Trophoblast cell (in vitro differentiated cells and primary cell): ENCODE measurements at regions not wholly inside any gene's neighbourhood (a gene's known extent, or its start where the extent isn't known, plus 50 kb on each side); places are given as distances from the start of the nearest gene placed in this dataset.
A peak's percentile ranks its signal among the peaks of the same experiment; 100 is the strongest.

Source experiments
- DNase-seq, 2 donors: peaks; one replicate each; pipeline ENCODE4 v3.0.0-alpha.2; 2016
- H2AFZ ChIP-seq: 2 replicates; pipeline ENCODE4 v1.6.1; 2013; ENCODE audit warnings: low read length, moderate library complexity, mild to moderate bottlenecking; ENCODE audit not compliant: insufficient read depth, poor library complexity
- H2AK5ac ChIP-seq: 2 replicates; pipeline ENCODE4 v1.6.1; 2013; ENCODE audit warnings: mild to moderate bottlenecking, low read length
- H2BK120ac ChIP-seq: 2 replicates; pipeline ENCODE4 v1.6.1; 2013; ENCODE audit warnings: low read length, mild to moderate bottlenecking, moderate library complexity; ENCODE audit not compliant: insufficient read depth, poor library complexity
- H2BK12ac ChIP-seq: 2 replicates; pipeline ENCODE4 v1.6.1; 2013; ENCODE audit warnings: mild to moderate bottlenecking, low read length, moderate library complexity
- H2BK5ac ChIP-seq: 2 replicates; pipeline ENCODE4 v1.6.1; 2013; ENCODE audit warnings: low read length, low read depth, moderate library complexity, mild to moderate bottlenecking; ENCODE audit not compliant: poor library complexity
- H3K14ac ChIP-seq: 2 replicates; pipeline ENCODE4 v1.6.1; 2013; ENCODE audit warnings: mild to moderate bottlenecking, low read length
- H3K18ac ChIP-seq: 2 replicates; pipeline ENCODE4 v1.6.1; 2013; ENCODE audit warnings: mild to moderate bottlenecking, low read length
- H3K23ac ChIP-seq: 2 replicates; pipeline ENCODE4 v1.6.1; 2013; ENCODE audit warnings: low read length
- H3K27ac ChIP-seq: 2 replicates; pipeline ENCODE4 v1.5.1; 2013; ENCODE audit warnings: low read depth, mild to moderate bottlenecking, inconsistent platforms, low read length, moderate library complexity
- H3K27me3 ChIP-seq: 2 replicates; pipeline ENCODE4 v1.6.1; 2013; ENCODE audit warnings: inconsistent platforms, mild to moderate bottlenecking, low read length, moderate library complexity; ENCODE audit not compliant: insufficient read depth
- H3K36me3 ChIP-seq, 2 experiments: 1 replicate in 1 of 2; 2 replicates in 1 of 2; pipeline ENCODE4 v1.6.1; 2013; ENCODE audit warnings: low read length in 2 of 2, mild to moderate bottlenecking in 2 of 2, moderate library complexity in 1 of 2; ENCODE audit not compliant: insufficient read depth in 2 of 2, control insufficient read depth in 1 of 2
- H3K4ac ChIP-seq: 2 replicates; pipeline ENCODE4 v1.6.1; 2013; ENCODE audit warnings: low read depth, mild to moderate bottlenecking, low read length, moderate library complexity
- H3K4me1 ChIP-seq, 2 experiments: 1 replicate in 1 of 2; 2 replicates in 1 of 2; pipeline ENCODE4 v1.6.1; 2013; ENCODE audit warnings: low read length in 2 of 2, mild to moderate bottlenecking in 2 of 2, moderate library complexity in 1 of 2; ENCODE audit not compliant: insufficient read depth in 2 of 2, control insufficient read depth in 1 of 2
- H3K4me2 ChIP-seq: 2 replicates; pipeline ENCODE4 v1.6.1; 2013; ENCODE audit warnings: inconsistent platforms, mild to moderate bottlenecking, low read length, moderate library complexity
- H3K4me3 ChIP-seq: 2 replicates; pipeline ENCODE4 v1.5.1; 2013; ENCODE audit warnings: mild to moderate bottlenecking, low read depth, low read length, inconsistent platforms
- H3K79me1 ChIP-seq: one replicate; pipeline ENCODE4 v1.6.1; 2013; ENCODE audit warnings: low read length
- H3K79me2 ChIP-seq: 2 replicates; pipeline ENCODE4 v1.6.1; 2013; ENCODE audit warnings: low read length, mild to moderate bottlenecking; ENCODE audit not compliant: control insufficient read depth, insufficient read depth, poor library complexity
- H3K9ac ChIP-seq: 2 replicates; pipeline ENCODE4 v1.6.1; 2013; ENCODE audit warnings: mild to moderate bottlenecking, low read length
- H3K9me3 ChIP-seq: 2 replicates; pipeline ENCODE4 v1.6.1; 2013; ENCODE audit warnings: low read depth, mild to moderate bottlenecking, control low read depth, inconsistent platforms, low read length; ENCODE audit not compliant: insufficient read depth
- H4K12ac ChIP-seq: 2 replicates; pipeline ENCODE4 v1.6.1; 2013; ENCODE audit warnings: low read depth, mild to moderate bottlenecking, low read length, moderate library complexity
- H4K8ac ChIP-seq: 2 replicates; pipeline ENCODE4 v1.6.1; 2013; ENCODE audit warnings: low read depth, mild to moderate bottlenecking, low read length, moderate library complexity
- H4K91ac ChIP-seq: one replicate; pipeline ENCODE4 v1.6.1; 2013; ENCODE audit warnings: low read depth, mild to moderate bottlenecking, low read length, moderate library complexity
- WGBS: extraction: QIAGEN DNeasy Blood & Tissue Kit; methylation state at CpG from one replicate; pipeline ENCODE4 v1.1.7; 2013; ENCODE audit warnings: missing lambda C conversion rate; ENCODE audit not compliant: insufficient read length, insufficient coverage; ENCODE audit errors: extremely low coverage; 5-methylcytosine and 5-hydroxymethylcytosine counted together

- Histone ChIP-seq H4K8ac (no peak overlapping the region), H3K27ac (no peak overlapping the region), H2BK120ac (no peak overlapping the region), H3K79me2 (no peaks in the 10 kb centered on the region), H3K79me1 (peaks cover 6% of the 10 kb centered on the region), H3K36me3 (no peaks in the 10 kb centered on the region), H2AFZ (no peak overlapping the region), H2BK12ac (no peak overlapping the region), H3K18ac (no peak overlapping the region), H3K14ac (no peak overlapping the region), H2BK5ac (no peak overlapping the region), H3K9me3 (no peaks in the 10 kb centered on the region), H2AK5ac (no peak overlapping the region), H3K4me2 (no peak overlapping the region), H3K4ac (no peak overlapping the region), H3K4me3 (no peak overlapping the region), H4K12ac (no peak overlapping the region), H3K4me1 (peaks cover 3 to 4% of the 10 kb centered on the region in 2 experiments), H3K27me3 (no peaks in the 10 kb centered on the region), H3K9ac (no peak overlapping the region), H4K91ac (peak overlapping the region; percentile 22), H3K23ac (no peak overlapping the region)
- no peak for DNase-seq
- no CpG with 5 or more reads among the region's 3 CpGs for WGBS
These were observed 142.6 kb downstream of the ELOVL4 start for GRCh38 chr6:79804732-79805131.

DNA sequence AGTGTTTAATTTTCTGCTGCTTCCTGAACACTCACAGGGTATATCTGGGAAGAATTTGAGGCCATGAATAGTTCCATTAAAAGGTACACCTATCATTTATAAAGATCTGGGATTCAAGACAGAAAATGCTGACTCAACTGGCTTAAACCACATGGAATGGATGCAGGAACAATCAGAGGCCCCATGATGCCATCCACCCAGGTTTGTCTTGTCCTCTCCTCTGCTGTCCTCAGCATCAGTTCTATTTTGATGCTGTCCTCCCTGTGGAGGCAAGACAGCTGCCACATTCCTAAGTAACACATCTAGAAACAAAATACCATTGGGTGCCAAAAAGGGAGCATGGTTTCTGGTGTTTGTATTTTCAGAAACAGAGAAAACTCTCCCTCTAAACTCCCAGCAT is 143.4 kb downstream of the ELOVL4 start:
- Histone ChIP-seq H2AFZ (no peak overlapping the region), H3K4me3 (no peak overlapping the region), H3K4me1 (peaks cover 3 to 4% of the 10 kb centered on the region in 2 experiments), H2BK120ac (no peak overlapping the region), H3K36me3 (no peaks in the 10 kb centered on the region), H4K12ac (no peak overlapping the region), H3K27ac (no peak overlapping the region), H3K27me3 (no peaks in the 10 kb centered on the region), H3K4me2 (no peak overlapping the region), H4K8ac (no peak overlapping the region), H3K14ac (no peak overlapping the region), H4K91ac (peak overlapping the region; percentile 52), H3K79me1 (peaks cover 5% of the 10 kb centered on the region), H3K18ac (no peak overlapping the region), H3K23ac (no peak overlapping the region), H3K9ac (no peak overlapping the region), H3K79me2 (no peaks in the 10 kb centered on the region), H3K4ac (no peak overlapping the region), H2BK12ac (peak overlapping the region; percentile 77), H2BK5ac (no peak overlapping the region), H3K9me3 (no peaks in the 10 kb centered on the region), H2AK5ac (no peak overlapping the region)
- no peak for DNase-seq

GRCh38 chr6:79802657-79803300 is 144.6 kb downstream of the ELOVL4 start:
- Histone ChIP-seq H3K4ac (no peak overlapping the region), H3K9ac (no peak overlapping the region), H3K27me3 (no peaks in the 10 kb centered on the region), H3K23ac (no peak overlapping the region), H2BK12ac (peak overlapping the region; percentile 29), H2AK5ac (peak overlapping the region; percentile 82), H2AFZ (no peak overlapping the region), H3K4me3 (no peak overlapping the region), H3K27ac (no peak overlapping the region), H3K9me3 (no peaks in the 10 kb centered on the region), H4K91ac (peak overlapping the region; percentile 34), H2BK5ac (peak overlapping the region; percentile 29), H3K79me2 (no peaks in the 10 kb centered on the region), H3K18ac (no peak overlapping the region), H3K79me1 (peaks cover 2% of the 10 kb centered on the region), H4K8ac (peak overlapping the region; percentile 69), H2BK120ac (peak overlapping the region; percentile 71), H4K12ac (no peak overlapping the region), H3K4me2 (no peak overlapping the region), H3K36me3 (no peaks in the 10 kb centered on the region), H3K14ac (no peak overlapping the region), H3K4me1 (peaks cover 3 to 4% of the 10 kb centered on the region in 2 experiments)
- DNase-seq = no peak
- WGBS = no CpG with 5 or more reads among the region's 5 CpGs

DNA sequence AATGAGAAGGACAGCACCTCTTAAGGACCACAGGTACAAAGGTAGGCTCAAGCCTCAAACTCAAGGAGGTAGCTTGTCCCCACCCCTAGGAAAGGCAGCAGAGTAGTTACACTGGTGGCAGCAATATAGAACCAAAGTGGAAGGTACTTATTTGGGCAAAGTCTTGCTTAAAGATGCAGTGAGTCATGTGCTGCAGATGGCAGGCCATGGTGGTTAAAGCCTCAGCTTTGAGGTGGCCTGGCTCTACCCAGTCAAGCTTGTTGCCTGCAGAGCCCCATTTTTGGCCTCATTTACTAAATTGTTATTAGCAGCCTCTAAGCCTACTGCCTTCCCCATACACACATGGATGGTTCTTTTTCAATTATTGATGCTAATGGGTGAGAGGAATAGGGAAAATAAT is 146.0 kb downstream of the ELOVL4 start:
- Histone ChIP-seq H2BK120ac (no peak overlapping the region), H3K23ac (no peak overlapping the region), H2AFZ (no peak overlapping the region), H3K4me2 (no peak overlapping the region), H3K4me1 (peaks cover 3 to 4% of the 10 kb centered on the region in 2 experiments), H4K12ac (no peak overlapping the region), H3K4me3 (no peak overlapping the region), H2BK5ac (no peak overlapping the region), H4K8ac (no peak overlapping the region), H3K27ac (no peak overlapping the region), H2AK5ac (no peak overlapping the region), H3K9ac (no peak overlapping the region), H4K91ac (no peak overlapping the region), H3K18ac (no peak overlapping the region), H2BK12ac (no peak overlapping the region), H3K36me3 (no peaks in the 10 kb centered on the region), H3K27me3 (no peaks in the 10 kb centered on the region), H3K14ac (no peak overlapping the region), H3K9me3 (no peaks in the 10 kb centered on the region), H3K79me2 (no peaks in the 10 kb centered on the region), H3K79me1 (peaks cover 5% of the 10 kb centered on the region), H3K4ac (no peak overlapping the region)
- DNase-seq = no peak
